Neural cell (in vitro differentiated cells): ENCODE measurements at regions not wholly inside any gene's neighbourhood (a gene's known extent, or its start where the extent isn't known, plus 50 kb on each side); places are given as distances from the start of the nearest gene placed in this dataset.

Source experiments
- EP300 ChIP-seq: fragments of 450-650 bp; conservative IDR thresholded peaks from 2 replicates; pipeline ENCODE4 v1.6.1; 2014; ENCODE audit warnings: antibody characterized with exemption, mild to moderate bottlenecking, moderate library complexity; ENCODE audit not compliant: poor library complexity, severe bottlenecking
- EZH2 ChIP-seq: fragments of 200-600, 300-800 bp; shearing (Covaris generic), sonication (generic); IDR thresholded peaks from 2 replicates; pipeline ENCODE4 v1.6.1; 2014; ENCODE audit warnings: antibody characterized with exemption, low read length, borderline replicate concordance, mild to moderate bottlenecking; ENCODE audit not compliant: insufficient read depth, poor library complexity, severe bottlenecking
- POLR2AphosphoS5 ChIP-seq: IDR thresholded peaks from 2 replicates; pipeline ENCODE4 v1.6.1; 2012
- TF ChIP-seq, protein P1 (sequence below): fragments of 450-650 bp; IDR thresholded peaks from 2 replicates; pipeline ENCODE4 v1.5.1; 2014; ENCODE audit warnings: antibody characterized with exemption, mild to moderate bottlenecking, moderate library complexity; ENCODE audit not compliant: poor library complexity, severe bottlenecking
- TF ChIP-seq, protein P2 (sequence below): IDR thresholded peaks from 2 replicates; pipeline ENCODE4 v1.6.1; 2012; ENCODE audit warnings: borderline replicate concordance

DNA sequence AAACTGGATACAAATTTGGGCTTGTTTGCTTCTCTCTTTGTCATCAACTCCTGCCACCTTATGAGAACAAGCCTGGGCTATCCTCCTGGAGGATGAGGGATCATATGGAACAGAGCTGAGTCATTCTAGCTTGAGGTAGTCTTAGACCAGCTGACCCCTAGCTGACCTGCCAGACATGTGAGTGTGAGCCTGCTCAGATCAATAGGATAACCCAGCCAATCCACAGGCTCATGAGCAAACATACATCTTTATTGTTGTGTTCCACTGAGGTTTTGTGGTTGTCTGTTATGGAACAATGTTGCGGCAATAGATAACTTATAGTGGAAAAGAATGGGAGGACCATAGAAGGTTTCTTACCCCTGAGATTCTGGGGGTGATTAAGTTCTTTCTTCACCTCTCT, 54.5 kb upstream of the FAM180A start:
- TF ChIP-seq, protein P1, sequence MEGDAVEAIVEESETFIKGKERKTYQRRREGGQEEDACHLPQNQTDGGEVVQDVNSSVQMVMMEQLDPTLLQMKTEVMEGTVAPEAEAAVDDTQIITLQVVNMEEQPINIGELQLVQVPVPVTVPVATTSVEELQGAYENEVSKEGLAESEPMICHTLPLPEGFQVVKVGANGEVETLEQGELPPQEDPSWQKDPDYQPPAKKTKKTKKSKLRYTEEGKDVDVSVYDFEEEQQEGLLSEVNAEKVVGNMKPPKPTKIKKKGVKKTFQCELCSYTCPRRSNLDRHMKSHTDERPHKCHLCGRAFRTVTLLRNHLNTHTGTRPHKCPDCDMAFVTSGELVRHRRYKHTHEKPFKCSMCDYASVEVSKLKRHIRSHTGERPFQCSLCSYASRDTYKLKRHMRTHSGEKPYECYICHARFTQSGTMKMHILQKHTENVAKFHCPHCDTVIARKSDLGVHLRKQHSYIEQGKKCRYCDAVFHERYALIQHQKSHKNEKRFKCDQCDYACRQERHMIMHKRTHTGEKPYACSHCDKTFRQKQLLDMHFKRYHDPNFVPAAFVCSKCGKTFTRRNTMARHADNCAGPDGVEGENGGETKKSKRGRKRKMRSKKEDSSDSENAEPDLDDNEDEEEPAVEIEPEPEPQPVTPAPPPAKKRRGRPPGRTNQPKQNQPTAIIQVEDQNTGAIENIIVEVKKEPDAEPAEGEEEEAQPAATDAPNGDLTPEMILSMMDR = no peak
- TF ChIP-seq POLR2AphosphoS5 = no peak
- TF ChIP-seq EZH2 = no peak
- TF ChIP-seq EP300 = no peak
- TF ChIP-seq, protein P2, sequence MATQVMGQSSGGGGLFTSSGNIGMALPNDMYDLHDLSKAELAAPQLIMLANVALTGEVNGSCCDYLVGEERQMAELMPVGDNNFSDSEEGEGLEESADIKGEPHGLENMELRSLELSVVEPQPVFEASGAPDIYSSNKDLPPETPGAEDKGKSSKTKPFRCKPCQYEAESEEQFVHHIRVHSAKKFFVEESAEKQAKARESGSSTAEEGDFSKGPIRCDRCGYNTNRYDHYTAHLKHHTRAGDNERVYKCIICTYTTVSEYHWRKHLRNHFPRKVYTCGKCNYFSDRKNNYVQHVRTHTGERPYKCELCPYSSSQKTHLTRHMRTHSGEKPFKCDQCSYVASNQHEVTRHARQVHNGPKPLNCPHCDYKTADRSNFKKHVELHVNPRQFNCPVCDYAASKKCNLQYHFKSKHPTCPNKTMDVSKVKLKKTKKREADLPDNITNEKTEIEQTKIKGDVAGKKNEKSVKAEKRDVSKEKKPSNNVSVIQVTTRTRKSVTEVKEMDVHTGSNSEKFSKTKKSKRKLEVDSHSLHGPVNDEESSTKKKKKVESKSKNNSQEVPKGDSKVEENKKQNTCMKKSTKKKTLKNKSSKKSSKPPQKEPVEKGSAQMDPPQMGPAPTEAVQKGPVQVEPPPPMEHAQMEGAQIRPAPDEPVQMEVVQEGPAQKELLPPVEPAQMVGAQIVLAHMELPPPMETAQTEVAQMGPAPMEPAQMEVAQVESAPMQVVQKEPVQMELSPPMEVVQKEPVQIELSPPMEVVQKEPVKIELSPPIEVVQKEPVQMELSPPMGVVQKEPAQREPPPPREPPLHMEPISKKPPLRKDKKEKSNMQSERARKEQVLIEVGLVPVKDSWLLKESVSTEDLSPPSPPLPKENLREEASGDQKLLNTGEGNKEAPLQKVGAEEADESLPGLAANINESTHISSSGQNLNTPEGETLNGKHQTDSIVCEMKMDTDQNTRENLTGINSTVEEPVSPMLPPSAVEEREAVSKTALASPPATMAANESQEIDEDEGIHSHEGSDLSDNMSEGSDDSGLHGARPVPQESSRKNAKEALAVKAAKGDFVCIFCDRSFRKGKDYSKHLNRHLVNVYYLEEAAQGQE = no peak
